ENCODE measurements at regions not wholly inside any gene's neighbourhood (a gene's known extent, or its start where the extent isn't known, plus 50 kb on each side); places are given as distances from the start of the nearest gene placed in this dataset.

DNA sequence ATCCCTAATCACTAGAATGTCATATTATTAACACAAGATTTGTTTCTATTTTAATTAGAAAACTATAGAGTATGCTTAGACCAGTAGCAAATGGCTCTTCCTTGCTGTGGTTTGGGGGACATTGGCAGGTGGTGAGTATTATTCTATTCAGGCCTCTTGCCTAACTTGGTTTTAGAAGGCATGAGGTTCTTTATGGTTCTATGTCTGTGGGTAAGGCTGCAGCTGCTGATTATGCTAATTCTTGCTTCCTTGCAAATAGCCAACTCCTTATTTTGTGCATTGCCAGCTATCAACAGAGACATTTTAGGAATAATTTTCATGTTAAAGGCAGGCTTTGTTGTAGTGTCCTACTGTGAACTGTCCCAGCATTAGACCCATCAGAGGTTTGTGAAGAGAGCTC lies 1344.9 kb downstream of the UQCRFS1 start:
- Mint-ChIP-seq H3K27me3 (ENCODE audit: low read depth) (no peaks in the 10 kb centered on the region), H3K9me3 (peaks cover 16% of the 10 kb centered on the region), H3K4me3 (no peak overlapping the region), H3K27ac (ENCODE audit: unreplicated experiment) (no peak overlapping the region), H3K36me3 (ENCODE audit: low read depth) (peaks cover 4% of the 10 kb centered on the region), H3K4me1 (no peaks in the 10 kb centered on the region)
- TF ChIP-seq, protein P1, sequence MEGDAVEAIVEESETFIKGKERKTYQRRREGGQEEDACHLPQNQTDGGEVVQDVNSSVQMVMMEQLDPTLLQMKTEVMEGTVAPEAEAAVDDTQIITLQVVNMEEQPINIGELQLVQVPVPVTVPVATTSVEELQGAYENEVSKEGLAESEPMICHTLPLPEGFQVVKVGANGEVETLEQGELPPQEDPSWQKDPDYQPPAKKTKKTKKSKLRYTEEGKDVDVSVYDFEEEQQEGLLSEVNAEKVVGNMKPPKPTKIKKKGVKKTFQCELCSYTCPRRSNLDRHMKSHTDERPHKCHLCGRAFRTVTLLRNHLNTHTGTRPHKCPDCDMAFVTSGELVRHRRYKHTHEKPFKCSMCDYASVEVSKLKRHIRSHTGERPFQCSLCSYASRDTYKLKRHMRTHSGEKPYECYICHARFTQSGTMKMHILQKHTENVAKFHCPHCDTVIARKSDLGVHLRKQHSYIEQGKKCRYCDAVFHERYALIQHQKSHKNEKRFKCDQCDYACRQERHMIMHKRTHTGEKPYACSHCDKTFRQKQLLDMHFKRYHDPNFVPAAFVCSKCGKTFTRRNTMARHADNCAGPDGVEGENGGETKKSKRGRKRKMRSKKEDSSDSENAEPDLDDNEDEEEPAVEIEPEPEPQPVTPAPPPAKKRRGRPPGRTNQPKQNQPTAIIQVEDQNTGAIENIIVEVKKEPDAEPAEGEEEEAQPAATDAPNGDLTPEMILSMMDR (conservative IDR thresholded peaks at IDR 0.05) = no peak
- DNase-seq (ENCODE audit: low read depth, low spot score) = no peak

DNA sequence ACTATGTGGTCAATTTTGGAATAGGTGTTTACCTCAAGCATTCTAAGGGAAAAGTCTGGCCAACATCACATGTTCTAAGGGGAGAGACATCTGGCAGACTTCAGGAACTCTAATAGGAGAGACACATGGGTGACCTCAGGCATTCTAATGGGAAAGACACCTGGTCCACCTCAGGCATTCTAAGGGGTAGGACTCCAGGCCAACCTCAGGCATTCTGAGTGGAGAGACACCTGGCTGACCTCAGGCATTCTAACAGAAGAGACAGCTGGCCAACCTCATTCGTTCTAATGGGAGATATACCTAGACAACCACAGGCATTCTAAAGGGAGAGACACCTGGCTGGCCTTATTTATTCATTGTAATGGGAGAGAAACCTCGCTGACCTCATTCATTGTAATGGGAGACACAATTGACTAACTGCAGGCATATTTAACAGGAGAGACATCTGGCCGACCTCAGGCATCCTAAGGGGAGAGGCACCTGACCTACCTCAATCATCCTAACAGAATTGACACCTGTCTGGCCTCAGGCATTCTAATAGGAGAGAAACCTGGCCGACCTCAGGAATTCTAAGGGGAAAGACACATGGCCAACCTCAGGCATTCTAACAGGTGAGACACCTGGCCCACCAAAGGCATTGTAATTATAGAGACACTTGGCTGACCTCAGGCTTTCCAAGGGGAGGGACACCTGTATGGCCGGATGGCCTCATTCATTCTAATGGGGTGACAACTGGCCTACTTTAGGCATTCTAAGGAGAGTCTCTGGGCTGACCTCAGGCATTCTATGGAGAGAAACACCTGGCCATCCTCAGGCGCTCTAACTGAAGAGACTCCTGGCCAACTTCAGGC lies 1346.8 kb downstream of the UQCRFS1 start:
- H3K27ac Mint-ChIP-seq (ENCODE audit: unreplicated experiment) = no peak overlapping the region
- TF ChIP-seq, protein P1 (conservative IDR thresholded peaks at IDR 0.05) = no peak
- H3K4me3 Mint-ChIP-seq = no peak overlapping the region
- H3K27me3 Mint-ChIP-seq (ENCODE audit: low read depth) = no peaks in the 10 kb centered on the region
- peaks cover 16% of the 10 kb centered on the region for H3K9me3 Mint-ChIP-seq
- H3K4me1 Mint-ChIP-seq = no peaks in the 10 kb centered on the region
- H3K36me3 Mint-ChIP-seq (ENCODE audit: low read depth) = no peaks in the 10 kb centered on the region
- no peak for DNase-seq (ENCODE audit: low read depth, low spot score)

DNA sequence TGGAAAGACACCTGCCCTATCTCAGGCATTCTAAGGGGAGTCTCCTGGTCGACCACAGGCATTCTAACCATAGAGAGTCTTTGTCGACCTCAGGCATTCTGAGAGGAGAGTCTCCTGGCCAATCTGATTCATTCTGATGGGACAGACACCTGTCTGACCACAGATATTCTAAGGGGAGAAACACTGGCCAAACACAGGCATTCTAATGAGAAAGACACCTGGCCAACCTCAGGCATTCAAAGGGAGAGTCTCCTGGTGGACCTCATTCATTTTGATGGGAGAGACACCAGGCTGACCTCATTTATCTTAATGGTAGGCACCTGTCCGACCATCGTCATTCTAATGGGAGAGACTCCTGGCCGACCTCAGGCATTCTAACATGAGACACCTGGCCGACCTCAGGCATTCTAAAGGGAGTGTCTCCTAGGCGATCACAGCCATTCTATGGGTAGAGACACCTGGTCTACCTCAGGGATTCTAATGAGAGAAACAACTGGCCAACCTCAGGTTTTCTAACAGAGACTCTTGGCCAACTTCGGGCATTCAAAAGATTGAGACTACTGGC lies 1351.5 kb downstream of the UQCRFS1 start:
- TF ChIP-seq, protein P1 (conservative IDR thresholded peaks at IDR 0.05) = no peak
- no peaks in the 10 kb centered on the region for H3K4me1 Mint-ChIP-seq
- no peaks in the 10 kb centered on the region for H3K27me3 Mint-ChIP-seq (ENCODE audit: low read depth)
- H3K36me3 Mint-ChIP-seq (ENCODE audit: low read depth) = no peaks in the 10 kb centered on the region
- H3K4me3 Mint-ChIP-seq = no peak overlapping the region
- no peak overlapping the region for H3K27ac Mint-ChIP-seq (ENCODE audit: unreplicated experiment)
- H3K9me3 Mint-ChIP-seq = peaks cover 37% of the 10 kb centered on the region
- DNase-seq (ENCODE audit: low read depth, low spot score) = no peak

DNA sequence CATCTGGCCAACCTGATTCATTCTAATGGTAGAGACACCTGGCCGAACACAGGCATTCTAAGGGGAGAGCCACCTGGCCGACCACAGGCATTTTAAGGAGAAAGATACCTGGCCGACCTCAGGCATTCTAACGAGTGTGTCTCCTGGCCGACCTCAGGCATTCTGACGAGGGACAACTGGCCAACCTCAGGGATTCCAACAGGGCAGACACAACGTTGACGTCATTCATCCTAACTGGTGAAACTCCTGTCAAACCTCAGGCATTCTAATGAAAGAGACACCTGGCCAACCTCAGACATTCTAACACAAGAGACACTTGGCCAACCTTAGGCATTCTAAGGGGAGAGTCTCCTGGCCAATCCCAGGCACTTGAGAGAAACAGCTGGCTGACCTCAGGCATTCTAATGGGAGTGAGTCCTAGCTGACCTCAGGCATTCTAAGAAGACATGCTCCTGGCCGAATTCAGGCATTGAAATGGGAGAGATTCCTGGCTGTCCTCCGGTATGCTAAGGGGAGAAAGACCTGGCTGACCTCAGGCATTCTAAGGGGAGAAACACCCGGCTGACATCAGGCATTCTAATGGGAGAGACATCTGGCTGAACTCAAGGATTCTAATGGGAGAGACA lies 1352.5 kb downstream of the UQCRFS1 start:
- H3K4me3 Mint-ChIP-seq = no peak overlapping the region
- no peak overlapping the region for H3K27ac Mint-ChIP-seq (ENCODE audit: unreplicated experiment)
- TF ChIP-seq, protein P1 (conservative IDR thresholded peaks at IDR 0.05) = no peak
- DNase-seq (ENCODE audit: low read depth, low spot score) = no peak
- peaks cover 3% of the 10 kb centered on the region for H3K36me3 Mint-ChIP-seq (ENCODE audit: low read depth)
- peaks cover 28% of the 10 kb centered on the region for H3K9me3 Mint-ChIP-seq
- no peaks in the 10 kb centered on the region for H3K4me1 Mint-ChIP-seq
- no peaks in the 10 kb centered on the region for H3K27me3 Mint-ChIP-seq (ENCODE audit: low read depth)

DNA sequence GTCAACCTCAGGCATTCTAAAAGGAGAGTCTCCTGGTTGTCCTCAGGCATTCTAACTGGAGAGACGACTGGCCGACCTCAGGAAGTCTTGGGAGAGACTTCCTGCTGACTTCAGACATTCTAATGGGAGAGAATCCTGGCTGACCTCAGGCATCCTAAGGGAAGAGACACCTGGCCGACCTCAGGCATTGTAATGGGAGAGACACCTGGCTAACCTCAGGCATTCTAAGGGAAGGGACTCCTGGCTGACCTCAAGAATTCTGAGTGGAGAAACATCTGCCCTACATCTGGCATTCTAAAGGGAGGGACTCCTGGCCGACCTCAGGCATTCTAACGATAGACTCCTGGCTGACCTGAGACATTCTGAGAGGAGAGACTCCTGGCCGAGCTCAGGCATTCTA lies 1353.3 kb downstream of the UQCRFS1 start:
- H3K4me3 Mint-ChIP-seq = no peak overlapping the region
- H3K4me1 Mint-ChIP-seq = no peaks in the 10 kb centered on the region
- H3K9me3 Mint-ChIP-seq = peaks cover 33% of the 10 kb centered on the region
- DNase-seq (ENCODE audit: low read depth, low spot score) = no peak
- H3K27me3 Mint-ChIP-seq (ENCODE audit: low read depth) = no peaks in the 10 kb centered on the region
- peaks cover 6% of the 10 kb centered on the region for H3K36me3 Mint-ChIP-seq (ENCODE audit: low read depth)
- TF ChIP-seq, protein P1 (conservative IDR thresholded peaks at IDR 0.05) = no peak
- no peak overlapping the region for H3K27ac Mint-ChIP-seq (ENCODE audit: unreplicated experiment)
